Large intestine (tissue), 3 donors: ENCODE measurements at regions not wholly inside any gene's neighbourhood (a gene's known extent, or its start where the extent isn't known, plus 50 kb on each side); places are given as distances from the start of the nearest gene placed in this dataset.
A peak's percentile ranks its signal among the peaks of the same experiment; 100 is the strongest.
"Not testable (repeated sequence)": the region's sequence is repeated elsewhere in the genome, so short reads cannot be mapped to it uniquely, and the experiment has no call there.

Experiments
- DNase-seq, 2 donors: peaks; one replicate each; pipeline versions ENCODE4 v3.0.0 to v3.0.0-alpha.2; 2013
- H3K27ac ChIP-seq: one replicate; pipeline ENCODE4 v1.5.1; 2013; ENCODE audit warnings: low read length
- H3K27me3 ChIP-seq: 2 replicates; pipeline ENCODE4 v1.6.1; 2013; ENCODE audit warnings: low read length; ENCODE audit not compliant: control insufficient read depth, insufficient read depth
- H3K36me3 ChIP-seq: 2 replicates; pipeline ENCODE4 v1.6.1; 2013; ENCODE audit warnings: low read length; ENCODE audit not compliant: control insufficient read depth, insufficient read depth
- H3K4me1 ChIP-seq: one replicate; pipeline ENCODE4 v1.6.1; 2013; ENCODE audit warnings: low read length; ENCODE audit not compliant: control insufficient read depth, insufficient read depth
- H3K4me3 ChIP-seq: one replicate; pipeline ENCODE4 v1.5.1; 2013; ENCODE audit warnings: low read length
- H3K9me3 ChIP-seq: one replicate; pipeline ENCODE4 v1.6.1; 2013; ENCODE audit warnings: mild to moderate bottlenecking, low read depth, low read length, moderate library complexity; ENCODE audit not compliant: control insufficient read depth
- WGBS: methylation state at CpG from one replicate; pipeline ENCODE4 v1.1.5; 2013; ENCODE audit warnings: low lambda C conversion rate; ENCODE audit not compliant: insufficient coverage; 5-methylcytosine and 5-hydroxymethylcytosine counted together

- not testable (repeated sequence) for H3K4me3 ChIP-seq, H3K36me3 ChIP-seq, H3K27ac ChIP-seq, H3K4me1 ChIP-seq, H3K9me3 ChIP-seq
- peaks cover 19% of the 10 kb centered on the region for H3K27me3 ChIP-seq
- peak; percentile 11 to 18 for DNase-seq
- no CpG with 5 or more reads among the region's 32 CpGs for WGBS
Observed at GRCh38 chr9:34760196-34761040, 50.5 kb upstream of the CCL21 start.
